ENCODE measurements at regions not wholly inside any gene's neighbourhood (a gene's known extent, or its start where the extent isn't known, plus 50 kb on each side); places are given as distances from the start of the nearest gene placed in this dataset.

- no peaks in the 10 kb centered on the region for H3K9me3 ChIP-seq
- TF ChIP-seq CTCF (IDR thresholded peaks at IDR 0.05): no peak
- H3K36me3 ChIP-seq: no peaks in the 10 kb centered on the region
- no peaks in the 10 kb centered on the region for H3K4me1 ChIP-seq (ENCODE audit: control insufficient read depth in 1 of 2, low read depth in 2 of 2)
- ATAC-seq (ENCODE audit: insufficient number of reproducible peaks, low FRiP score, low read depth) (no peak), DNase-seq (ENCODE audit: low spot score) (no peak)
- H3K27ac ChIP-seq: no peak overlapping the region
- no peak overlapping the region for H3K4me3 ChIP-seq
- H3K27me3 ChIP-seq (replicated peaks; ENCODE audit: insufficient read depth): no peaks in the 10 kb centered on the region
Observed at GRCh38 chr22:49348631-49349030, 479.0 kb downstream of the BRD1 start.

- no peaks in the 10 kb centered on the region for H3K27me3 ChIP-seq (replicated peaks; ENCODE audit: insufficient read depth)
- TF ChIP-seq CTCF (IDR thresholded peaks at IDR 0.05): no peak
- H3K4me1 ChIP-seq (ENCODE audit: control insufficient read depth in 1 of 2, low read depth in 2 of 2): no peaks in the 10 kb centered on the region
- no peak overlapping the region for H3K27ac ChIP-seq
- H3K36me3 ChIP-seq: no peaks in the 10 kb centered on the region
- no peaks in the 10 kb centered on the region for H3K9me3 ChIP-seq
- no peak overlapping the region for H3K4me3 ChIP-seq
- no peak for DNase-seq (ENCODE audit: low spot score)
- ATAC-seq (ENCODE audit: insufficient number of reproducible peaks, low FRiP score, low read depth): no peak
Observed at GRCh38 chr22:49347376-49347775, 480.3 kb downstream of the BRD1 start.

- H3K27me3 ChIP-seq (replicated peaks; ENCODE audit: insufficient read depth): no peaks in the 10 kb centered on the region
- H3K27ac ChIP-seq: no peak overlapping the region
- no peaks in the 10 kb centered on the region for H3K9me3 ChIP-seq
- no peak overlapping the region for H3K4me3 ChIP-seq
- ATAC-seq (ENCODE audit: insufficient number of reproducible peaks, low FRiP score, low read depth) (no peak), DNase-seq (ENCODE audit: low spot score) (no peak)
- no peaks in the 10 kb centered on the region for H3K4me1 ChIP-seq (ENCODE audit: control insufficient read depth in 1 of 2, low read depth in 2 of 2)
- no peaks in the 10 kb centered on the region for H3K36me3 ChIP-seq
- TF ChIP-seq CTCF (IDR thresholded peaks at IDR 0.05): no peak
Observed at GRCh38 chr22:49345896-49346295, 481.8 kb downstream of the BRD1 start.

GRCh38 chr22:49344656-49345055 lies 483.0 kb downstream of the BRD1 start:
- no peak for ATAC-seq (ENCODE audit: insufficient number of reproducible peaks, low FRiP score, low read depth)

GRCh38 chr22:49344161-49344560 lies 483.5 kb downstream of the BRD1 start:
- DNase-seq (ENCODE audit: low spot score): no peak
- no peaks in the 10 kb centered on the region for H3K9me3 ChIP-seq
- no peak for TF ChIP-seq CTCF (IDR thresholded peaks at IDR 0.05)
- H3K4me3 ChIP-seq: no peak overlapping the region
- H3K36me3 ChIP-seq: no peaks in the 10 kb centered on the region
- no peaks in the 10 kb centered on the region for H3K27me3 ChIP-seq (replicated peaks; ENCODE audit: insufficient read depth)
- H3K4me1 ChIP-seq (ENCODE audit: control insufficient read depth in 1 of 2, low read depth in 2 of 2): no peaks in the 10 kb centered on the region
- no peak for ATAC-seq (ENCODE audit: insufficient number of reproducible peaks, low FRiP score, low read depth)
- H3K27ac ChIP-seq: no peak overlapping the region

More at GRCh38 chr22:49344656-49345055, 483.0 kb downstream of the BRD1 start:
- H3K27me3 ChIP-seq (replicated peaks; ENCODE audit: insufficient read depth): no peaks in the 10 kb centered on the region
- H3K4me1 ChIP-seq (ENCODE audit: control insufficient read depth in 1 of 2, low read depth in 2 of 2): no peaks in the 10 kb centered on the region
- no peak overlapping the region for H3K4me3 ChIP-seq
- no peak for DNase-seq (ENCODE audit: low spot score)
- no peak for TF ChIP-seq CTCF (IDR thresholded peaks at IDR 0.05)
- H3K36me3 ChIP-seq: no peaks in the 10 kb centered on the region
- no peak overlapping the region for H3K27ac ChIP-seq
- H3K9me3 ChIP-seq: no peaks in the 10 kb centered on the region
